ENCODE measurements at regions not wholly inside any gene's neighbourhood (a gene's known extent, or its start where the extent isn't known, plus 50 kb on each side); places are given as distances from the start of the nearest gene placed in this dataset.

DNA sequence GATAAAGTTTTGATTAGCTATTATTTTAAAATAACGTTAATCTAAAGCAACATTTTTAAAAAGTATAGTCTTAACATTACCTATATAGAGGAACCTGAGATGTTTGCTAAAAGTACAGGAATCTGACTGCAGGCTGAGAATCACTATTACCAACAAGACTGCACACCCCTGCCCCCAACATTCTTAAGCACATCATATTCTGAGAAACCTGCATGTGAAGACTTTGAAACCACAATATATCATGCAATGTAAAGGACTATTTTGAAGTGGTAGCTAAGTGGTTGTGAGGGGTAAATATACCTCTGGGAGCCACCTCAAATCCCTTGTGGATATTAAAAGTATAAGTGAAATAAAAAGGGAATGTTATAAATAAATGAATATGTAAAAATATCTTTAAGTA lies 119.0 kb upstream of the KLF12 start:
- TF ChIP-seq, protein P1, sequence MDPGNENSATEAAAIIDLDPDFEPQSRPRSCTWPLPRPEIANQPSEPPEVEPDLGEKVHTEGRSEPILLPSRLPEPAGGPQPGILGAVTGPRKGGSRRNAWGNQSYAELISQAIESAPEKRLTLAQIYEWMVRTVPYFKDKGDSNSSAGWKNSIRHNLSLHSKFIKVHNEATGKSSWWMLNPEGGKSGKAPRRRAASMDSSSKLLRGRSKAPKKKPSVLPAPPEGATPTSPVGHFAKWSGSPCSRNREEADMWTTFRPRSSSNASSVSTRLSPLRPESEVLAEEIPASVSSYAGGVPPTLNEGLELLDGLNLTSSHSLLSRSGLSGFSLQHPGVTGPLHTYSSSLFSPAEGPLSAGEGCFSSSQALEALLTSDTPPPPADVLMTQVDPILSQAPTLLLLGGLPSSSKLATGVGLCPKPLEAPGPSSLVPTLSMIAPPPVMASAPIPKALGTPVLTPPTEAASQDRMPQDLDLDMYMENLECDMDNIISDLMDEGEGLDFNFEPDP (CRISPR knock-in tag; conservative IDR thresholded peaks at IDR 0.05) = no peak
- TF ChIP-seq POLR2AphosphoS5 (IDR thresholded peaks at IDR 0.05; ENCODE audit: low read depth, low read length) = no peak
- TF ChIP-seq EZH2 (conservative IDR thresholded peaks at IDR 0.05; ENCODE audit: low read depth, low read length) = no peak
- no peak for TF ChIP-seq TOE1 (CRISPR knock-in tag; IDR thresholded peaks at IDR 0.05)
- no peak for TF ChIP-seq SP2 (CRISPR knock-in tag; IDR thresholded peaks at IDR 0.05)
- TF ChIP-seq, protein P2, sequence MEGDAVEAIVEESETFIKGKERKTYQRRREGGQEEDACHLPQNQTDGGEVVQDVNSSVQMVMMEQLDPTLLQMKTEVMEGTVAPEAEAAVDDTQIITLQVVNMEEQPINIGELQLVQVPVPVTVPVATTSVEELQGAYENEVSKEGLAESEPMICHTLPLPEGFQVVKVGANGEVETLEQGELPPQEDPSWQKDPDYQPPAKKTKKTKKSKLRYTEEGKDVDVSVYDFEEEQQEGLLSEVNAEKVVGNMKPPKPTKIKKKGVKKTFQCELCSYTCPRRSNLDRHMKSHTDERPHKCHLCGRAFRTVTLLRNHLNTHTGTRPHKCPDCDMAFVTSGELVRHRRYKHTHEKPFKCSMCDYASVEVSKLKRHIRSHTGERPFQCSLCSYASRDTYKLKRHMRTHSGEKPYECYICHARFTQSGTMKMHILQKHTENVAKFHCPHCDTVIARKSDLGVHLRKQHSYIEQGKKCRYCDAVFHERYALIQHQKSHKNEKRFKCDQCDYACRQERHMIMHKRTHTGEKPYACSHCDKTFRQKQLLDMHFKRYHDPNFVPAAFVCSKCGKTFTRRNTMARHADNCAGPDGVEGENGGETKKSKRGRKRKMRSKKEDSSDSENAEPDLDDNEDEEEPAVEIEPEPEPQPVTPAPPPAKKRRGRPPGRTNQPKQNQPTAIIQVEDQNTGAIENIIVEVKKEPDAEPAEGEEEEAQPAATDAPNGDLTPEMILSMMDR (CRISPR knock-in tag; IDR thresholded peaks at IDR 0.05) = no peak
- no peak for TF ChIP-seq YEATS4 (CRISPR knock-in tag; IDR thresholded peaks at IDR 0.05; ENCODE audit: borderline replicate concordance)
- TF ChIP-seq, protein P3, sequence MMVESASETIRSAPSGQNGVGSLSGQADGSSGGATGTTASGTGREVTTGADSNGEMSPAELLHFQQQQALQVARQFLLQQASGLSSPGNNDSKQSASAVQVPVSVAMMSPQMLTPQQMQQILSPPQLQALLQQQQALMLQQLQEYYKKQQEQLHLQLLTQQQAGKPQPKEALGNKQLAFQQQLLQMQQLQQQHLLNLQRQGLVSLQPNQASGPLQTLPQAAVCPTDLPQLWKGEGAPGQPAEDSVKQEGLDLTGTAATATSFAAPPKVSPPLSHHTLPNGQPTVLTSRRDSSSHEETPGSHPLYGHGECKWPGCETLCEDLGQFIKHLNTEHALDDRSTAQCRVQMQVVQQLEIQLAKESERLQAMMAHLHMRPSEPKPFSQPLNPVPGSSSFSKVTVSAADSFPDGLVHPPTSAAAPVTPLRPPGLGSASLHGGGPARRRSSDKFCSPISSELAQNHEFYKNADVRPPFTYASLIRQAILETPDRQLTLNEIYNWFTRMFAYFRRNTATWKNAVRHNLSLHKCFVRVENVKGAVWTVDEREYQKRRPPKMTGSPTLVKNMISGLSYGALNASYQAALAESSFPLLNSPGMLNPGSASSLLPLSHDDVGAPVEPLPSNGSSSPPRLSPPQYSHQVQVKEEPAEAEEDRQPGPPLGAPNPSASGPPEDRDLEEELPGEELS (CRISPR knock-in tag; IDR thresholded peaks at IDR 0.05) = no peak
